ENCODE measurements at regions not wholly inside any gene's neighbourhood (a gene's known extent, or its start where the extent isn't known, plus 50 kb on each side); places are given as distances from the start of the nearest gene placed in this dataset.

DNA sequence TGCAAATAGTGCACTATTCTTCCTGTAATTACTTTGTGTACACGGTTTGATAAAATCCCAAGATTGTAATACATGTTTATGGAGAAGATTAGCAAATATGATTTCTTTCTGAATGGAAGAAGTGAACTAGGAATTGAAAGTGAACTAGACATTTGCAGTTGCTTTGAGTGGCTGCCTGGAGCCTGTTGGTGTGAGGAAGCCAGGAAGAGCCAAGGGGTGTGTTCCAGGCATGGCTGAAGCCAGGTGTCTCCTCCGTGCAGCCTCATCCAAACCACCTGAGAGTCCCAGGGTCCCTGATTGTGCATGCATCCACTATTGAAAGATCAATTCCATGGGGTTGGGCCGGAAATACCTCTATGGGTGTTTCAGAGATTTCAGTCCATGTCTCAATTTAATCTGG is 253.1 kb upstream of the SHH start:
- Histone ChIP-seq H3K4me3 (no peak overlapping the region), H3K27me3 (peaks cover 0 to 34% (median 16%) of the 10 kb centered on the region in 7 donors), H3K9me3 (peaks cover 0 to 8% (median 0%) of the 10 kb centered on the region in 11 donors), H3K36me3 (no peaks in the 10 kb centered on the region), H3K4me1 (no peaks in the 10 kb centered on the region), H3K27ac (no peak overlapping the region)
- ATAC-seq (no peak), DNase-seq (no peak)
- intact Hi-C loops (cut with DNase I) = no loop called here
- 70 to 71% methylated on average over 3 of the region's 3 CpGs for WGBS, 2 donors
- TF ChIP-seq, protein P1, sequence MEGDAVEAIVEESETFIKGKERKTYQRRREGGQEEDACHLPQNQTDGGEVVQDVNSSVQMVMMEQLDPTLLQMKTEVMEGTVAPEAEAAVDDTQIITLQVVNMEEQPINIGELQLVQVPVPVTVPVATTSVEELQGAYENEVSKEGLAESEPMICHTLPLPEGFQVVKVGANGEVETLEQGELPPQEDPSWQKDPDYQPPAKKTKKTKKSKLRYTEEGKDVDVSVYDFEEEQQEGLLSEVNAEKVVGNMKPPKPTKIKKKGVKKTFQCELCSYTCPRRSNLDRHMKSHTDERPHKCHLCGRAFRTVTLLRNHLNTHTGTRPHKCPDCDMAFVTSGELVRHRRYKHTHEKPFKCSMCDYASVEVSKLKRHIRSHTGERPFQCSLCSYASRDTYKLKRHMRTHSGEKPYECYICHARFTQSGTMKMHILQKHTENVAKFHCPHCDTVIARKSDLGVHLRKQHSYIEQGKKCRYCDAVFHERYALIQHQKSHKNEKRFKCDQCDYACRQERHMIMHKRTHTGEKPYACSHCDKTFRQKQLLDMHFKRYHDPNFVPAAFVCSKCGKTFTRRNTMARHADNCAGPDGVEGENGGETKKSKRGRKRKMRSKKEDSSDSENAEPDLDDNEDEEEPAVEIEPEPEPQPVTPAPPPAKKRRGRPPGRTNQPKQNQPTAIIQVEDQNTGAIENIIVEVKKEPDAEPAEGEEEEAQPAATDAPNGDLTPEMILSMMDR (IDR thresholded peaks at IDR 0.05) = no peak

DNA sequence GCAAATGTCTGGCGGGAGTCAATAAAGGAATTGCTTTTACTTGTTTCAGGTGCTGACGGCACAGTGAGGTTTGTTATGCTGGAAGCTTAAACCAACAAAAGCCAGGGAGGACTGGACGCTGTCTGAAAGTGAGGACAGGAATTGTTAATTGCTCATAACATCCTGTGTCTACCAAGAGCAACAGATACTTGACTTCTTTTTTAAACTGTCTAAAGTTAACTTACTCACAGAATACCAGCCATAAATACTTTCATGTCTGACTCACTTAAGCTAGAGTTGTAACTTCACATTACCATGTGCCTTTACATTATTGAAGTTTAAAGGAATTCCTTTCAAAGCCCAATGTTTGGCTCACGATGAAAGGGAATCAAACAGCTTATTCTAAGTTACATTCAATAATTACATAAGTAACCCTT is 252.7 kb upstream of the SHH start:
- Histone ChIP-seq H3K4me3 (no peak overlapping the region), H3K36me3 (no peaks in the 10 kb centered on the region), H3K4me1 (no peaks in the 10 kb centered on the region), H3K9me3 (peaks cover 0 to 8% (median 0%) of the 10 kb centered on the region in 11 donors), H3K27me3 (peaks cover 0 to 32% (median 16%) of the 10 kb centered on the region in 7 donors), H3K27ac (no peak overlapping the region)
- TF ChIP-seq, protein P1 (IDR thresholded peaks at IDR 0.05) = no peak
- intact Hi-C loops (cut with DNase I) = no loop called here
- DNase-seq (no peak), ATAC-seq (no peak)
- 27 to 38% methylated on average over 4 of the region's 4 CpGs for WGBS, 2 donors

- 91 to 92% methylated on average over 28 of the region's 28 CpGs for WGBS, 2 donors
- intact Hi-C loops (cut with DNase I) = no loop called here
- TF ChIP-seq, protein P1 (IDR thresholded peaks at IDR 0.05) = no peak
Measured at GRCh38 chr7:156063241-156063810, 251.1 kb upstream of the SHH start.

GRCh38 chr7:156062286-156062685 is 250.0 kb upstream of the SHH start:
- no peak overlapping the region for H3K4me3 ChIP-seq
- WGBS, 2 donors = 86 to 88% methylated on average over 9 of the region's 9 CpGs
- no peak overlapping the region for H3K27ac ChIP-seq
- intact Hi-C loops (cut with DNase I) = no loop called here
- H3K36me3 ChIP-seq = no peaks in the 10 kb centered on the region
- DNase-seq (no peak), ATAC-seq (no peak)
- peaks cover 0 to 28% (median 16%) of the 10 kb centered on the region in 7 donors for H3K27me3 ChIP-seq
- peaks cover 0 to 8% (median 0%) of the 10 kb centered on the region in 11 donors for H3K9me3 ChIP-seq
- H3K4me1 ChIP-seq = no peaks in the 10 kb centered on the region
- TF ChIP-seq, protein P1 (IDR thresholded peaks at IDR 0.05) = no peak

More at GRCh38 chr7:156063241-156063810, 251.1 kb upstream of the SHH start:
- ATAC-seq (no peak), DNase-seq (no peak)
- no peaks in the 10 kb centered on the region for H3K36me3 ChIP-seq
- no peaks in the 10 kb centered on the region for H3K4me1 ChIP-seq
- H3K4me3 ChIP-seq = no peak overlapping the region
- H3K9me3 ChIP-seq = peaks cover 0 to 8% (median 0%) of the 10 kb centered on the region in 11 donors
- peaks cover 0 to 32% (median 16%) of the 10 kb centered on the region in 7 donors for H3K27me3 ChIP-seq
- H3K27ac ChIP-seq = no peak overlapping the region

Measured in heart right ventricle (tissue), 16 donors.